Neural progenitor cell (in vitro differentiated cells): ENCODE measurements at regions not wholly inside any gene's neighbourhood (a gene's known extent, or its start where the extent isn't known, plus 50 kb on each side); places are given as distances from the start of the nearest gene placed in this dataset.

ENCODE experiments used
- DNase-seq: peaks from one replicate; pipeline ENCODE4 v3.0.0-alpha.2; 2016; ENCODE audit warnings: low spot score
- H2AFZ ChIP-seq: fragments of 200-600 bp; sonication (generic); replicated peaks from 2 replicates; pipeline ENCODE4 v1.6.1; 2016; ENCODE audit warnings: antibody characterized with exemption
- H3F3A ChIP-seq: fragments of 200-600 bp; sonication (generic); 2 replicates; pipeline ENCODE4 v1.6.1; 2016; ENCODE audit warnings: antibody characterized with exemption, low read depth
- H3K27ac ChIP-seq: fragments of 200-600 bp; sonication (generic); 2 replicates; pipeline ENCODE4 v1.5.1; 2016; ENCODE audit warnings: mild to moderate bottlenecking
- H3K27me3 ChIP-seq: fragments of 200-600 bp; sonication (generic); 2 replicates; pipeline ENCODE4 v1.6.1; 2016; ENCODE audit warnings: mild to moderate bottlenecking, moderate library complexity
- H3K36me3 ChIP-seq: fragments of 200-600 bp; sonication (generic); 2 replicates; pipeline ENCODE4 v1.5.1; 2016
- H3K4me1 ChIP-seq: fragments of 200-600 bp; sonication (generic); 2 replicates; pipeline ENCODE4 v1.6.1; 2016; ENCODE audit warnings: mixed run types
- H3K4me2 ChIP-seq: fragments of 200-600 bp; sonication (generic); 2 replicates; pipeline ENCODE4 v1.6.1; 2016
- H3K4me3 ChIP-seq: fragments of 200-600 bp; sonication (generic); 2 replicates; pipeline ENCODE4 v1.5.1; 2016
- H3K79me2 ChIP-seq: fragments of 200-600 bp; sonication (generic); 2 replicates; pipeline ENCODE4 v1.6.1; 2016; ENCODE audit warnings: low read depth
- H3K9ac ChIP-seq: fragments of 200-600 bp; sonication (generic); 2 replicates; pipeline ENCODE4 v1.6.1; 2016
- H3K9me3 ChIP-seq: fragments of 200-600 bp; sonication (generic); 2 replicates; pipeline ENCODE4 v1.5.1; 2016; ENCODE audit warnings: low read depth
- H4K20me1 ChIP-seq: fragments of 200-600 bp; sonication (generic); 2 replicates; pipeline ENCODE4 v1.6.1; 2016; ENCODE audit warnings: low read depth
- H3K27ac Mint-ChIP-seq: 3 replicates; pipeline ENCODE4 v1.8.0; 2021; ENCODE audit warnings: mixed read lengths
- H3K27me3 Mint-ChIP-seq: 2 replicates; pipeline ENCODE4 v1.8.0; 2022; ENCODE audit warnings: low read depth, mild to moderate bottlenecking, inconsistent platforms, moderate library complexity, mixed read lengths; ENCODE audit not compliant: insufficient read depth
- H3K36me3 Mint-ChIP-seq: 3 replicates; pipeline ENCODE4 v1.8.0; 2021; ENCODE audit warnings: mixed read lengths
- H3K4me1 Mint-ChIP-seq: 3 replicates; pipeline ENCODE4 v1.8.0; 2021; ENCODE audit warnings: mixed read lengths
- H3K4me3 Mint-ChIP-seq: 3 replicates; pipeline ENCODE4 v1.8.0; 2021; ENCODE audit warnings: mild to moderate bottlenecking, moderate library complexity, mixed read lengths
- H3K9me3 Mint-ChIP-seq: 3 replicates; pipeline ENCODE4 v1.8.0; 2020; ENCODE audit warnings: mixed read lengths
- CTCF ChIP-seq: fragments of 200-600 bp; sonication (generic); IDR thresholded peaks from 2 replicates; pipeline ENCODE4 v1.5.1; 2017; ENCODE audit warnings: antibody characterized with exemption, mild to moderate bottlenecking
- EZH2 ChIP-seq: fragments of 200-600 bp; sonication (generic); IDR thresholded peaks from 2 replicates; pipeline ENCODE4 v1.6.1; 2017; ENCODE audit warnings: antibody characterized with exemption, mild to moderate bottlenecking, moderate library complexity
- EZH2phosphoT487 ChIP-seq: fragments of 200-600 bp; sonication (generic); IDR thresholded peaks from 2 replicates; pipeline ENCODE4 v1.6.1; 2017; ENCODE audit warnings: antibody characterized with exemption

DNA sequence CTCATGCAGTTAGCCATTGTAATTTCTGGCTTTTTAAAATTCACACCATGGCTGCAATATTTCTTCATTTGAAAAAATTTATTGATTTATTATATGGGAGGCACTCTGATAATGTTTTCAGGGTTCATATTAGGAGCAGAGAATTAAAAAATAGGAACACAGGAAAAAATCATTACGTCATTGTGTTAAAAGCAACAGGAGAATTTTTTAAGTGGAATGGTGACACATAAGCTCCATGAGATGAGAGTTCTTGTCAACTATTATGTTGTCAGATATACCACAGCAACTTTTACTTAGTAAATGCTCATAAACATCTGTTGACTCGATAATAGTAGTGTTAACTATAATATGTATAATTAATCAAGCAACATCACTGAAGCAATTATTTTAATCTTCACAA lies 400.1 kb downstream of the TDRD3 start:
- Histone ChIP-seq H3K4me3 (no peak overlapping the region), H3K9me3 (no peaks in the 10 kb centered on the region), H3K79me2 (no peaks in the 10 kb centered on the region), H3K36me3 (no peaks in the 10 kb centered on the region), H3K9ac (no peak overlapping the region), H3K27ac (no peak overlapping the region), H2AFZ (no peak overlapping the region), H3F3A (no peaks in the 10 kb centered on the region), H4K20me1 (no peaks in the 10 kb centered on the region), H3K4me1 (no peaks in the 10 kb centered on the region), H3K27me3 (no peaks in the 10 kb centered on the region), H3K4me2 (no peak overlapping the region)
- Mint-ChIP-seq H3K4me3 (no peak overlapping the region), H3K27me3 (peaks cover 2% of the 10 kb centered on the region), H3K36me3 (no peaks in the 10 kb centered on the region), H3K27ac (no peak overlapping the region), H3K9me3 (no peaks in the 10 kb centered on the region), H3K4me1 (peaks cover 6% of the 10 kb centered on the region)
- no peak for DNase-seq
- TF ChIP-seq EZH2phosphoT487 (no peak), EZH2 (no peak), CTCF (no peak)

DNA sequence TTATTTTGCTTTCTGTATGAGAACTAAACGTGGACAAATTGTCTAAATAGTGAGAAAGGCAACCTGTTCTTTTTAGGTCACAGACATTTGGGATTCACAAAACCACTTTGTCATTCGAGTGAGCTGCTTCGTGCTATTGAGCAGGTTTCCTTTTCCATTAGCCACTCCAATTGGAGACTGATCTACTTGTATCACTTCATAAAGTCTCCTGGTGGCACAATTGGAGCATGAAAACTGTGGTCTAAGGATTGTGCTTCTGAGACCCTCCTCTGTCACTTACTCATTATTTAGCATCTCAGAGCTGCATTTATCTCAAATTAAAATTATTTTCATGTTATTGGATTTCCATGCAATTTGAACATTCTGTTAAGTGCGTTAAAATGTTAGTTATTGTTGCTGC lies 397.7 kb downstream of the TDRD3 start:
- Histone ChIP-seq H3K4me1 (no peaks in the 10 kb centered on the region), H3K9me3 (no peaks in the 10 kb centered on the region), H3K36me3 (no peaks in the 10 kb centered on the region), H3F3A (no peaks in the 10 kb centered on the region), H3K27me3 (no peaks in the 10 kb centered on the region), H4K20me1 (no peaks in the 10 kb centered on the region), H3K4me3 (no peak overlapping the region), H3K27ac (no peak overlapping the region), H3K9ac (no peak overlapping the region), H3K79me2 (no peaks in the 10 kb centered on the region), H2AFZ (no peak overlapping the region), H3K4me2 (no peak overlapping the region)
- H3K36me3 Mint-ChIP-seq, result no peaks in the 10 kb centered on the region
- no peak for DNase-seq
- peaks cover 2% of the 10 kb centered on the region for H3K27me3 Mint-ChIP-seq
- H3K4me1 Mint-ChIP-seq, result peaks cover 6% of the 10 kb centered on the region
- H3K4me3 Mint-ChIP-seq, result no peak overlapping the region
- no peaks in the 10 kb centered on the region for H3K9me3 Mint-ChIP-seq
- no peak overlapping the region for H3K27ac Mint-ChIP-seq
- no peak for TF ChIP-seq CTCF
- TF ChIP-seq EZH2phosphoT487, result no peak
- no peak for TF ChIP-seq EZH2

GRCh38 chr13:60790620-60791019 lies 393.6 kb downstream of the TDRD3 start:
- Histone ChIP-seq H3K4me2 (no peak overlapping the region), H3K4me1 (no peaks in the 10 kb centered on the region), H2AFZ (peak overlapping the region; percentile 32), H4K20me1 (no peaks in the 10 kb centered on the region), H3K79me2 (no peaks in the 10 kb centered on the region), H3K27ac (no peak overlapping the region), H3K4me3 (no peak overlapping the region), H3K9me3 (no peaks in the 10 kb centered on the region), H3K27me3 (no peaks in the 10 kb centered on the region), H3K36me3 (no peaks in the 10 kb centered on the region), H3F3A (no peaks in the 10 kb centered on the region), H3K9ac (no peak overlapping the region)
- peak; percentile 3 for DNase-seq
- Mint-ChIP-seq H3K4me1 (peaks cover 6% of the 10 kb centered on the region), H3K27me3 (no peaks in the 10 kb centered on the region), H3K27ac (no peak overlapping the region), H3K36me3 (no peaks in the 10 kb centered on the region), H3K9me3 (no peaks in the 10 kb centered on the region), H3K4me3 (no peak overlapping the region)
- TF ChIP-seq EZH2, result no peak
- no peak for TF ChIP-seq CTCF
- no peak for TF ChIP-seq EZH2phosphoT487
